ENCODE measurements at regions not wholly inside any gene's neighbourhood (a gene's known extent, or its start where the extent isn't known, plus 50 kb on each side); places are given as distances from the start of the nearest gene placed in this dataset.

DNA sequence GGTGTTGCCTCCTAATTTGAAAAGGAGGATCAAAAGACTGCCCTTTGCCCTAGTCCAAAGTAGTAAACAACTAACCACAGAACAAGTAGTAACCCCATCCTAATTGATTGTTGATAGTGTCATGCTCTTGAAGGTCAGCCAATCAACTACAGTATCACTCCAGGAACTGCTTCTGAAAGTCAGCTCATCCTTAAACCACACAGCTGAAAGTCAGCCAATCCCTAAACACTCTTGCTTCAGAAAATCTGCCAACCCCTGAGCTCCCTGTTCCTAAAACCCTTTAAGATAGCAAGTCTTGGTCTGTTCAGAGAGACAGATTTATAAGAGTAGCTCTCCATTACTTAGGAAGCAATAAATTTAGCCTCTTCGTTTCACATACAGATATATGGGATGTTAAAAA lies 51.6 kb upstream of the CPO start:
- TF ChIP-seq CTCF (IDR thresholded peaks at IDR 0.05) (no peak), EP300 (IDR thresholded peaks at IDR 0.05) (no peak), POLR2A (IDR thresholded peaks at IDR 0.05) (no peak), POLR2AphosphoS5 (IDR thresholded peaks at IDR 0.05) (no peak)

Data from stomach (tissue), 4 donors.